IMR-90 (cell line): ENCODE measurements at regions not wholly inside any gene's neighbourhood (a gene's known extent, or its start where the extent isn't known, plus 50 kb on each side); places are given as distances from the start of the nearest gene placed in this dataset.

Source experiments
- BHLHE40 ChIP-seq: fragments of 150-350 bp; IDR thresholded peaks from 2 replicates; pipeline ENCODE4 v1.6.1; 2016; ENCODE audit warnings: mild to moderate bottlenecking, low read depth, low read length
- CEBPB ChIP-seq: IDR thresholded peaks from 2 replicates; pipeline ENCODE4 v1.6.1; 2012; ENCODE audit warnings: low read depth, low read length, improper control_type of control experiment
- CTCF ChIP-seq: conservative IDR thresholded peaks from 2 replicates; pipeline ENCODE4 v1.5.1; 2012; ENCODE audit warnings: mild to moderate bottlenecking, low read depth, low read length, improper control_type of control experiment
- ELK1 ChIP-seq: fragments of 150-350 bp; IDR thresholded peaks from 2 replicates; pipeline ENCODE4 v1.6.1; 2016; ENCODE audit warnings: low read depth, mild to moderate bottlenecking, low read length, moderate library complexity, borderline replicate concordance
- MAFK ChIP-seq: IDR thresholded peaks from 2 replicates; pipeline ENCODE4 v1.6.1; 2012; ENCODE audit warnings: low read depth, low read length, improper control_type of control experiment
- MXI1 ChIP-seq: IDR thresholded peaks from 2 replicates; pipeline ENCODE4 v1.6.1; 2012; ENCODE audit warnings: low read depth, mild to moderate bottlenecking, low read length, moderate library complexity, borderline replicate concordance
- NFE2L2 ChIP-seq: fragments of 150-350 bp; IDR thresholded peaks from 2 replicates; pipeline ENCODE4 v1.6.1; 2016; ENCODE audit warnings: low read depth, mild to moderate bottlenecking, low read length
- POLR2A ChIP-seq: IDR thresholded peaks from 2 replicates; pipeline ENCODE4 v1.6.1; 2012; ENCODE audit warnings: mild to moderate bottlenecking, low read depth, low read length
- RAD21 ChIP-seq: IDR thresholded peaks from 2 replicates; pipeline ENCODE4 v1.6.1; 2012; ENCODE audit warnings: low read length, improper control_type of control experiment
- RCOR1 ChIP-seq: IDR thresholded peaks from 2 replicates; pipeline ENCODE4 v1.6.1; 2012; ENCODE audit warnings: mild to moderate bottlenecking, low read length, improper control_type of control experiment; ENCODE audit not compliant: insufficient replicate concordance
- RFX5 ChIP-seq: IDR thresholded peaks from 2 replicates; pipeline ENCODE4 v1.8.0; 2012; ENCODE audit warnings: low read depth, mild to moderate bottlenecking, low read length, moderate library complexity
- USF2 ChIP-seq: fragments of 150-350 bp; IDR thresholded peaks from 2 replicates; pipeline ENCODE4 v1.6.1; 2017; ENCODE audit warnings: mild to moderate bottlenecking, antibody characterized with exemption, low read length, low read depth

- TF ChIP-seq CTCF = no peak
- no peak for TF ChIP-seq POLR2A
- no peak for TF ChIP-seq BHLHE40
- no peak for TF ChIP-seq MAFK
- no peak for TF ChIP-seq CEBPB
- TF ChIP-seq MXI1 = no peak
- no peak for TF ChIP-seq ELK1
- TF ChIP-seq RAD21 = no peak
- TF ChIP-seq USF2 = no peak
- no peak for TF ChIP-seq RFX5
- TF ChIP-seq RCOR1 = no peak
- TF ChIP-seq NFE2L2 = no peak
Measured at GRCh38 chr2:106963156-106963555, 77.2 kb upstream of the ST6GAL2 start.
